OCI-LY1 (cell line): ENCODE measurements at regions not wholly inside any gene's neighbourhood (a gene's known extent, or its start where the extent isn't known, plus 50 kb on each side); places are given as distances from the start of the nearest gene placed in this dataset.

Source experiments
- CTCF ChIP-seq: fragments of 200-600 bp; sonication (generic), shearing (Covaris generic); IDR thresholded peaks from 2 replicates; pipeline ENCODE4 v1.5.1; 2017; ENCODE audit warnings: mild to moderate bottlenecking, antibody characterized with exemption, low read length, moderate library complexity, mixed read lengths
- EZH2 ChIP-seq: fragments of 200-600 bp; sonication (generic), shearing (Covaris generic); IDR thresholded peaks from 2 replicates; pipeline ENCODE4 v1.8.0; 2017; ENCODE audit warnings: borderline replicate concordance, mixed run types, mild to moderate bottlenecking, antibody characterized with exemption, low read length, moderate library complexity, mixed read lengths

GRCh38 chr14:51552275-51552674 is 99.4 kb upstream of the FRMD6 start:
- TF ChIP-seq CTCF (no peak), EZH2 (no peak)
